Mucosa of descending colon (tissue), 3 donors: ENCODE measurements at regions not wholly inside any gene's neighbourhood (a gene's known extent, or its start where the extent isn't known, plus 50 kb on each side); places are given as distances from the start of the nearest gene placed in this dataset.

ENCODE experiments used
- ATAC-seq: fragments of 200-7000 bp; cut with Tn5 transposase; one replicate; pipeline ENCODE4 v1.9.1; 2020; ENCODE audit warnings: mild to moderate bottlenecking, moderate library complexity
- DNase-seq, 3 donors: peaks; one replicate each; pipeline ENCODE4 v3.0.0-alpha.2; 2020
- H3K36me3 ChIP-seq: fragments of 200-600 bp; one replicate; pipeline ENCODE4 v1.8.0; 2021; ENCODE audit warnings: low read depth, mild to moderate bottlenecking
- H3K4me1 ChIP-seq: fragments of 200-600 bp; one replicate; pipeline ENCODE4 v1.8.0; 2021; ENCODE audit warnings: low read depth, mild to moderate bottlenecking
- H3K4me3 ChIP-seq: fragments of 200-600 bp; one replicate; pipeline ENCODE4 v1.8.0; 2021; ENCODE audit warnings: mild to moderate bottlenecking
- H3K9me3 ChIP-seq: fragments of 200-600 bp; one replicate; pipeline ENCODE4 v1.8.0; 2021; ENCODE audit warnings: mild to moderate bottlenecking
- intact Hi-C, 2 donors: fragments of 100-400 bp; cut with DNase I in 1 of 2; cut with micrococcal nuclease in 1 of 2; formaldehyde crosslinking; loops; one replicate each; pipeline versions ENCODE4 v1.11.0 to v1.11.1; 2022; cut with DNase I, micrococcal nuclease
- TF ChIP-seq, protein P1 (sequence below): fragments of 200-600 bp; IDR thresholded peaks from one replicate; pipeline ENCODE4 v1.8.0; 2022; ENCODE audit warnings: antibody characterized with exemption, mild to moderate bottlenecking
- donor health status: DM: no; HTN: no; CAD: no; lungs with moderate emphysema.
- donor health status: DM: no; HTN: no; CAD: no.
- donor health status: DM: no; HTN: yes; CAD: no.

- no peak for DNase-seq
- no peak for ATAC-seq
- Histone ChIP-seq H3K4me3 (no peak overlapping the region), H3K4me1 (no peaks in the 10 kb centered on the region), H3K9me3 (peaks cover 28% of the 10 kb centered on the region), H3K36me3 (no peaks in the 10 kb centered on the region)
- intact Hi-C loops: no loop called here
- TF ChIP-seq, protein P1, sequence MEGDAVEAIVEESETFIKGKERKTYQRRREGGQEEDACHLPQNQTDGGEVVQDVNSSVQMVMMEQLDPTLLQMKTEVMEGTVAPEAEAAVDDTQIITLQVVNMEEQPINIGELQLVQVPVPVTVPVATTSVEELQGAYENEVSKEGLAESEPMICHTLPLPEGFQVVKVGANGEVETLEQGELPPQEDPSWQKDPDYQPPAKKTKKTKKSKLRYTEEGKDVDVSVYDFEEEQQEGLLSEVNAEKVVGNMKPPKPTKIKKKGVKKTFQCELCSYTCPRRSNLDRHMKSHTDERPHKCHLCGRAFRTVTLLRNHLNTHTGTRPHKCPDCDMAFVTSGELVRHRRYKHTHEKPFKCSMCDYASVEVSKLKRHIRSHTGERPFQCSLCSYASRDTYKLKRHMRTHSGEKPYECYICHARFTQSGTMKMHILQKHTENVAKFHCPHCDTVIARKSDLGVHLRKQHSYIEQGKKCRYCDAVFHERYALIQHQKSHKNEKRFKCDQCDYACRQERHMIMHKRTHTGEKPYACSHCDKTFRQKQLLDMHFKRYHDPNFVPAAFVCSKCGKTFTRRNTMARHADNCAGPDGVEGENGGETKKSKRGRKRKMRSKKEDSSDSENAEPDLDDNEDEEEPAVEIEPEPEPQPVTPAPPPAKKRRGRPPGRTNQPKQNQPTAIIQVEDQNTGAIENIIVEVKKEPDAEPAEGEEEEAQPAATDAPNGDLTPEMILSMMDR: no peak
Measured at GRCh38 chr13:84130495-84131114, 248.3 kb upstream of the SLITRK1 start.

GRCh38 chr13:84129966-84130365 is 247.7 kb upstream of the SLITRK1 start:
- Histone ChIP-seq H3K36me3 (no peaks in the 10 kb centered on the region), H3K9me3 (peaks cover 28% of the 10 kb centered on the region), H3K4me3 (no peak overlapping the region), H3K4me1 (no peaks in the 10 kb centered on the region)
- TF ChIP-seq, protein P1: no peak
- intact Hi-C loops: no loop called here
- ATAC-seq: no peak
- DNase-seq: no peak

DNA sequence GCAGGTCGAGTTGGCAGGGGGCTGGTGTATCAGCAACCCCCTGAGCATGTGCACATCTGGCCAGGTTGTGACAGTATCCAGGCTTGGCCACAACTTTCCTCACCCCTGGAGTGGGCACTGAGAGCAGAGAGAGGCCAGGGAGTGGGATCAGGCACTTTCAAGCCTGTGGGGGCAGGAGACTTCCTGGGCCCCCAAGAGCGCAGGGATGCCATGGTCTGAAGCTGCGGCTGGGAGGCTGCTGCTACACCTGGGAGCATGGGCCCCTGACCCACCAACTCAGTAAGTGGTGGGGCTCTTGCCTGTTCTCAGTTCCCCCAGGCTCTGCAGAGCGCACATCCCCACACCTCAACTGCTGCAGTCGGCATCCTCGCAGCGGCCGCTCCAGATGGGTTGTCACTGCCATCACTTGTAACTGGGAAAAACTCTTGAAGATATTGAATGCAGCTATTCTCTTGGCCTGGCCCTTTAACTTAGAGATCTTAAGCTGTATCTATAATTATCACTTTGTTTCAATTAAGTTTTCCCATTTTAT is 245.4 kb upstream of the SLITRK1 start:
- Histone ChIP-seq H3K36me3 (no peaks in the 10 kb centered on the region), H3K9me3 (peaks cover 31% of the 10 kb centered on the region), H3K4me1 (no peaks in the 10 kb centered on the region), H3K4me3 (no peak overlapping the region)
- TF ChIP-seq, protein P1: no peak
- intact Hi-C loops: no loop called here
- DNase-seq: no peak
- ATAC-seq: no peak

GRCh38 chr13:84126671-84127171 is 244.4 kb upstream of the SLITRK1 start:
- Histone ChIP-seq H3K4me1 (no peaks in the 10 kb centered on the region), H3K36me3 (no peaks in the 10 kb centered on the region), H3K9me3 (peaks cover 32% of the 10 kb centered on the region), H3K4me3 (no peak overlapping the region)
- ATAC-seq (no peak), DNase-seq (no peak)
- intact Hi-C loops: no loop called here
- TF ChIP-seq, protein P1: no peak

DNA sequence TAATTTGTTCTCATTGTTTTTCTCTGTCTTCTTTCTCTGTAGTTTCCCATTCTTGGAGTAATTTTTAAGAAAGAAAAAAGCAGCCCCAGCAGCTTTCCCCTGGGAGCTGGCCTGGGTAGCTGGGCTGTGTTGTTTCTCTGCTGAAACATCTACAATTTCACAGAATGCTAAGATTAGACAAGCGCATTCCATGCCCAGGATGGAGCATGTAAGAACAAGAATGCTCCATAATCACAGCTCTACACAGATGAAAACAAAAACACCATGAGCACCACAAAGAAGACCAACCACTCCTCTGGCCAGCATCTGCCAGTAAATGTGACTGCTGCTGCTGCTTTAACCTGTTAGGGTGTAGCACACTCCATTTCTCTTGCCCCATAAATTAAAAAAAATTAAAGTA is 239.2 kb upstream of the SLITRK1 start:
- no peak for ATAC-seq
- Histone ChIP-seq H3K4me1 (no peaks in the 10 kb centered on the region), H3K4me3 (no peak overlapping the region), H3K9me3 (peaks cover 23% of the 10 kb centered on the region), H3K36me3 (no peaks in the 10 kb centered on the region)
- intact Hi-C loops: no loop called here
- TF ChIP-seq, protein P1: no peak
- no peak for DNase-seq
